H9 (cell line): ENCODE measurements at regions not wholly inside any gene's neighbourhood (a gene's known extent, or its start where the extent isn't known, plus 50 kb on each side); places are given as distances from the start of the nearest gene placed in this dataset.

Experiments used
- DNase-seq: peaks from one replicate; pipeline ENCODE4 v3.0.0-alpha.2; 2017
- H2AFZ ChIP-seq: one replicate; pipeline ENCODE4 v1.6.1; 2013; ENCODE audit warnings: mild to moderate bottlenecking, low read length, control low read depth, moderate library complexity
- H2AK5ac ChIP-seq: 2 replicates; pipeline ENCODE4 v1.6.1; 2013; ENCODE audit warnings: low read length, control low read depth, mixed read lengths; ENCODE audit not compliant: insufficient read length
- H2BK120ac ChIP-seq: one replicate; pipeline ENCODE4 v1.6.1; 2013; ENCODE audit warnings: low read depth, mild to moderate bottlenecking, low read length, control low read depth, inconsistent platforms; ENCODE audit not compliant: poor library complexity, severe bottlenecking
- H2BK12ac ChIP-seq: 2 replicates; pipeline ENCODE4 v1.6.1; 2013; ENCODE audit warnings: low read length, control low read depth, mixed read lengths, low read depth; ENCODE audit not compliant: insufficient read length
- H2BK15ac ChIP-seq: 2 replicates; pipeline ENCODE4 v1.6.1; 2013; ENCODE audit warnings: low read depth, low read length, control low read depth
- H2BK20ac ChIP-seq: one replicate; pipeline ENCODE4 v1.6.1; 2013; ENCODE audit warnings: low read depth, mild to moderate bottlenecking, low read length, control low read depth, inconsistent platforms; ENCODE audit not compliant: poor library complexity, severe bottlenecking
- H2BK5ac ChIP-seq: 2 replicates; pipeline ENCODE4 v1.6.1; 2013; ENCODE audit warnings: low read length, control low read depth, mixed read lengths; ENCODE audit not compliant: insufficient read length
- H3K14ac ChIP-seq: 2 replicates; pipeline ENCODE4 v1.6.1; 2013; ENCODE audit warnings: low read length, control low read depth; ENCODE audit not compliant: insufficient read depth
- H3K18ac ChIP-seq: 2 replicates; pipeline ENCODE4 v1.6.1; 2013; ENCODE audit warnings: low read depth, mild to moderate bottlenecking, mixed read lengths, low read length, control low read depth; ENCODE audit not compliant: insufficient read length
- H3K23ac ChIP-seq: 2 replicates; pipeline ENCODE4 v1.6.1; 2013; ENCODE audit warnings: low read length, control low read depth, mixed read lengths, low read depth; ENCODE audit not compliant: insufficient read length
- H3K23me2 ChIP-seq: 2 replicates; pipeline ENCODE4 v1.6.1; 2013; ENCODE audit warnings: low read depth, mild to moderate bottlenecking, mixed read lengths, low read length, control low read depth; ENCODE audit not compliant: insufficient read length, poor library complexity, severe bottlenecking
- H3K27ac ChIP-seq: 2 replicates; pipeline ENCODE4 v1.5.1; 2013; ENCODE audit warnings: low read length, control low read depth, mixed read lengths, low read depth; ENCODE audit not compliant: insufficient read length
- H3K27me3 ChIP-seq: 2 replicates; pipeline ENCODE4 v1.6.1; 2013; ENCODE audit warnings: low read length, control low read depth, inconsistent platforms; ENCODE audit not compliant: insufficient read depth
- H3K4ac ChIP-seq: 2 replicates; pipeline ENCODE4 v1.6.1; 2013; ENCODE audit warnings: low read depth, mild to moderate bottlenecking, control low read depth, inconsistent platforms, low read length, moderate library complexity
- H3K4me1 ChIP-seq: 2 replicates; pipeline ENCODE4 v1.6.1; 2013; ENCODE audit warnings: low read length, control low read depth, inconsistent platforms; ENCODE audit not compliant: insufficient read depth
- H3K4me2 ChIP-seq: 2 replicates; pipeline ENCODE4 v1.6.1; 2013; ENCODE audit warnings: low read length, control low read depth, mixed read lengths; ENCODE audit not compliant: insufficient read length, insufficient read depth
- H3K56ac ChIP-seq: 2 replicates; pipeline ENCODE4 v1.6.1; 2013; ENCODE audit warnings: low read depth, mild to moderate bottlenecking, mixed read lengths, low read length, control low read depth; ENCODE audit not compliant: insufficient read length
- H3K79me1 ChIP-seq: 2 replicates; pipeline ENCODE4 v1.6.1; 2013; ENCODE audit warnings: low read depth, mild to moderate bottlenecking, moderate library complexity, low read length, control low read depth, inconsistent platforms; ENCODE audit not compliant: insufficient read depth, poor library complexity, severe bottlenecking
- H3K79me2 ChIP-seq: 2 replicates; pipeline ENCODE4 v1.6.1; 2013; ENCODE audit warnings: low read length, control low read depth, inconsistent platforms; ENCODE audit not compliant: insufficient read depth
- H3K9ac ChIP-seq: 2 replicates; pipeline ENCODE4 v1.6.1; 2013; ENCODE audit warnings: low read length, control low read depth, mixed read lengths; ENCODE audit not compliant: insufficient read length; ENCODE audit errors: extremely low read depth
- H3K9me3 ChIP-seq: one replicate; pipeline ENCODE4 v1.6.1; 2013; ENCODE audit warnings: low read depth, low read length, inconsistent platforms; ENCODE audit not compliant: control insufficient read depth
- H3T11ph ChIP-seq: one replicate; pipeline ENCODE4 v1.6.1; 2013; ENCODE audit warnings: mild to moderate bottlenecking, low read length, control low read depth, inconsistent platforms
- H4K20me1 ChIP-seq: one replicate; pipeline ENCODE4 v1.6.1; 2013; ENCODE audit not compliant: control insufficient read depth, insufficient read length, insufficient read depth
- H4K5ac ChIP-seq: 2 replicates; pipeline ENCODE4 v1.6.1; 2013; ENCODE audit warnings: low read depth, mild to moderate bottlenecking, mixed read lengths, low read length, control low read depth; ENCODE audit not compliant: insufficient read length
- H4K8ac ChIP-seq: replicated peaks from 2 replicates; pipeline ENCODE4 v1.6.1; 2013; ENCODE audit warnings: low read length, control low read depth, mixed read lengths, low read depth; ENCODE audit not compliant: insufficient read length
- H4K91ac ChIP-seq: 2 replicates; pipeline ENCODE4 v1.6.1; 2013; ENCODE audit warnings: low read depth, mild to moderate bottlenecking, moderate library complexity, mixed read lengths, low read length, control low read depth; ENCODE audit not compliant: insufficient read length
- H3K27ac Mint-ChIP-seq, 3 experiments: 2 replicates in 2 of 3; 3 replicates in 1 of 3; pipeline ENCODE4 v1.8.0; 2020 to 2021; ENCODE audit warnings: mixed read lengths in 3 of 3, mild to moderate bottlenecking in 1 of 3, moderate library complexity in 1 of 3
- H3K27me3 Mint-ChIP-seq: 2 replicates; pipeline ENCODE4 v1.8.0; 2021; ENCODE audit warnings: low read depth, mild to moderate bottlenecking, moderate library complexity, mixed read lengths
- H3K36me3 Mint-ChIP-seq, 3 experiments: 2 replicates in 2 of 3; 3 replicates in 1 of 3; pipeline ENCODE4 v1.8.0; 2020 to 2021; ENCODE audit warnings: low read depth in 3 of 3, mixed read lengths in 3 of 3; ENCODE audit not compliant: insufficient read depth in 1 of 3
- H3K4me1 Mint-ChIP-seq, 2 experiments: 2 replicates each; pipeline ENCODE4 v1.8.0; 2020; ENCODE audit warnings: mixed read lengths in 2 of 2
- H3K4me3 Mint-ChIP-seq, 2 experiments: 2 replicates in 1 of 2; 3 replicates in 1 of 2; pipeline ENCODE4 v1.8.0; 2020 to 2021; ENCODE audit warnings: mild to moderate bottlenecking in 2 of 2, mixed read lengths in 2 of 2, moderate library complexity in 1 of 2
- H3K9me3 Mint-ChIP-seq, 2 experiments: 2 replicates in 1 of 2; 3 replicates in 1 of 2; pipeline ENCODE4 v1.8.0; 2020; ENCODE audit warnings: mild to moderate bottlenecking in 2 of 2, mixed read lengths in 2 of 2, moderate library complexity in 1 of 2
- CTCF ChIP-seq: fragments of 200-600 bp; sonication (generic); conservative IDR thresholded peaks from 3 replicates; pipeline ENCODE4 v1.8.0; 2021; ENCODE audit warnings: antibody characterized with exemption, mild to moderate bottlenecking
- WGBS: extraction: QIAGEN DNeasy Blood & Tissue Kit; methylation state at CpG from one replicate; pipeline ENCODE4 v1.1.7; 2013; ENCODE audit warnings: missing lambda C conversion rate, low lambda C conversion rate, mixed read lengths; ENCODE audit not compliant: insufficient read length; ENCODE audit errors: extremely low coverage; 5-methylcytosine and 5-hydroxymethylcytosine counted together

- H4K91ac ChIP-seq: no peak overlapping the region
- H2BK15ac ChIP-seq: no peak overlapping the region
- H3K4me2 ChIP-seq: peak overlapping the region; percentile 21
- H3K9ac ChIP-seq: no peak overlapping the region
- H2BK120ac ChIP-seq: no peak overlapping the region
- Mint-ChIP-seq H3K4me1 (peaks cover 28% of the 10 kb centered on the region in 2 experiments), H3K27me3 (peaks cover 3% of the 10 kb centered on the region; the same call in 1 of the 2 replicates), H3K27ac (no peak overlapping the region), H3K36me3 (no peaks in the 10 kb centered on the region; a peak in 2 of 7 replicates), H3K4me3 (no peak overlapping the region), H3K9me3 (peaks cover 0 to 2% of the 10 kb centered on the region in 2 experiments; a peak in 2 of 5 replicates)
- H2BK12ac ChIP-seq: no peak overlapping the region
- WGBS: no CpG with 5 or more reads among the region's 1 CpG
- H3K56ac ChIP-seq: no peak overlapping the region
- no peak overlapping the region for H3K27ac ChIP-seq
- H3T11ph ChIP-seq: no peak overlapping the region
- H3K9me3 ChIP-seq: no peaks in the 10 kb centered on the region
- H3K14ac ChIP-seq: no peak overlapping the region
- no peak overlapping the region for H2BK20ac ChIP-seq
- no peak for DNase-seq
- no peak overlapping the region for H2BK5ac ChIP-seq
- no peak overlapping the region for H4K8ac ChIP-seq
- no peak overlapping the region for H4K5ac ChIP-seq
- no peak overlapping the region for H2AK5ac ChIP-seq
- no peak overlapping the region for H3K4ac ChIP-seq
- no peak overlapping the region for H3K23ac ChIP-seq
- H2AFZ ChIP-seq: no peak overlapping the region
- H3K79me1 ChIP-seq: no peaks in the 10 kb centered on the region
- peaks cover 7% of the 10 kb centered on the region; the same call in 1 of the 2 replicates for H3K4me1 ChIP-seq
- H4K20me1 ChIP-seq: no peaks in the 10 kb centered on the region
- no peaks in the 10 kb centered on the region for H3K79me2 ChIP-seq
- H3K23me2 ChIP-seq: no peaks in the 10 kb centered on the region
- H3K18ac ChIP-seq: no peak overlapping the region
- no peaks in the 10 kb centered on the region for H3K27me3 ChIP-seq
- TF ChIP-seq CTCF: no peak
Observed at GRCh38 chr12:61521258-61521657, 738.9 kb upstream of the USP15 start.
